ENCODE measurements at regions not wholly inside any gene's neighbourhood (a gene's known extent, or its start where the extent isn't known, plus 50 kb on each side); places are given as distances from the start of the nearest gene placed in this dataset.

DNA sequence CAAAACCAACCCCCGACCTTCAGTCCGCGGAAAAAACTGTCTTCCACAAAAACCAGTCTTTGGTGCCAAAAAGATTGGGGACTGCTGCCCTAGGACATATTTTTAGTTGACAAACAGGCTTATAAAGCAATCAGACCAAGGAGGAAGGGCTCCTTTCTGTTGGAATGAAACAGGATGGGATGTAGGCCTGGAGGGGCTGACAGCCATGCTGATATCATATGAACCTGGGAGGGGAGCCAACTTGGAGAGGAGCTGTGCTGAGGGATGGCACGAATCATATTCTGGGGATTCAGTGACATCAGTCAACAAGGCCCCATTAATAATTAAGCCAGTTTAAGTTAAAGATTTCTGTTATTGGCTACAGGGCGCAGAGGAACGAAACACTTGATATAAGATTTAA lies 225.4 kb upstream of the TSHZ2 start:
- TF ChIP-seq, protein P1, sequence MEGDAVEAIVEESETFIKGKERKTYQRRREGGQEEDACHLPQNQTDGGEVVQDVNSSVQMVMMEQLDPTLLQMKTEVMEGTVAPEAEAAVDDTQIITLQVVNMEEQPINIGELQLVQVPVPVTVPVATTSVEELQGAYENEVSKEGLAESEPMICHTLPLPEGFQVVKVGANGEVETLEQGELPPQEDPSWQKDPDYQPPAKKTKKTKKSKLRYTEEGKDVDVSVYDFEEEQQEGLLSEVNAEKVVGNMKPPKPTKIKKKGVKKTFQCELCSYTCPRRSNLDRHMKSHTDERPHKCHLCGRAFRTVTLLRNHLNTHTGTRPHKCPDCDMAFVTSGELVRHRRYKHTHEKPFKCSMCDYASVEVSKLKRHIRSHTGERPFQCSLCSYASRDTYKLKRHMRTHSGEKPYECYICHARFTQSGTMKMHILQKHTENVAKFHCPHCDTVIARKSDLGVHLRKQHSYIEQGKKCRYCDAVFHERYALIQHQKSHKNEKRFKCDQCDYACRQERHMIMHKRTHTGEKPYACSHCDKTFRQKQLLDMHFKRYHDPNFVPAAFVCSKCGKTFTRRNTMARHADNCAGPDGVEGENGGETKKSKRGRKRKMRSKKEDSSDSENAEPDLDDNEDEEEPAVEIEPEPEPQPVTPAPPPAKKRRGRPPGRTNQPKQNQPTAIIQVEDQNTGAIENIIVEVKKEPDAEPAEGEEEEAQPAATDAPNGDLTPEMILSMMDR (IDR thresholded peaks at IDR 0.05) = no peak
- TF ChIP-seq, protein P2, sequence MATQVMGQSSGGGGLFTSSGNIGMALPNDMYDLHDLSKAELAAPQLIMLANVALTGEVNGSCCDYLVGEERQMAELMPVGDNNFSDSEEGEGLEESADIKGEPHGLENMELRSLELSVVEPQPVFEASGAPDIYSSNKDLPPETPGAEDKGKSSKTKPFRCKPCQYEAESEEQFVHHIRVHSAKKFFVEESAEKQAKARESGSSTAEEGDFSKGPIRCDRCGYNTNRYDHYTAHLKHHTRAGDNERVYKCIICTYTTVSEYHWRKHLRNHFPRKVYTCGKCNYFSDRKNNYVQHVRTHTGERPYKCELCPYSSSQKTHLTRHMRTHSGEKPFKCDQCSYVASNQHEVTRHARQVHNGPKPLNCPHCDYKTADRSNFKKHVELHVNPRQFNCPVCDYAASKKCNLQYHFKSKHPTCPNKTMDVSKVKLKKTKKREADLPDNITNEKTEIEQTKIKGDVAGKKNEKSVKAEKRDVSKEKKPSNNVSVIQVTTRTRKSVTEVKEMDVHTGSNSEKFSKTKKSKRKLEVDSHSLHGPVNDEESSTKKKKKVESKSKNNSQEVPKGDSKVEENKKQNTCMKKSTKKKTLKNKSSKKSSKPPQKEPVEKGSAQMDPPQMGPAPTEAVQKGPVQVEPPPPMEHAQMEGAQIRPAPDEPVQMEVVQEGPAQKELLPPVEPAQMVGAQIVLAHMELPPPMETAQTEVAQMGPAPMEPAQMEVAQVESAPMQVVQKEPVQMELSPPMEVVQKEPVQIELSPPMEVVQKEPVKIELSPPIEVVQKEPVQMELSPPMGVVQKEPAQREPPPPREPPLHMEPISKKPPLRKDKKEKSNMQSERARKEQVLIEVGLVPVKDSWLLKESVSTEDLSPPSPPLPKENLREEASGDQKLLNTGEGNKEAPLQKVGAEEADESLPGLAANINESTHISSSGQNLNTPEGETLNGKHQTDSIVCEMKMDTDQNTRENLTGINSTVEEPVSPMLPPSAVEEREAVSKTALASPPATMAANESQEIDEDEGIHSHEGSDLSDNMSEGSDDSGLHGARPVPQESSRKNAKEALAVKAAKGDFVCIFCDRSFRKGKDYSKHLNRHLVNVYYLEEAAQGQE (IDR thresholded peaks at IDR 0.05; ENCODE audit: insufficient read depth in 1 of 2, low read depth in 2 of 2, low read length in 1 of 2) = no peak
- TF ChIP-seq SIN3A (IDR thresholded peaks at IDR 0.05; ENCODE audit: borderline replicate concordance, insufficient read depth, low read depth, low read length) = no peak
